Effector memory CD8-positive, alpha-beta T cell (primary cell): ENCODE measurements at regions not wholly inside any gene's neighbourhood (a gene's known extent, or its start where the extent isn't known, plus 50 kb on each side); places are given as distances from the start of the nearest gene placed in this dataset.

ENCODE experiments used
- ATAC-seq: fragments of 150-1000 bp; cut with Tn5 transposase; replicated peaks from 2 replicates; pipeline ENCODE4 v1.10.0; 2021; ENCODE audit warnings: mild to moderate bottlenecking, moderate library complexity
- DNase-seq, 3 experiments: peaks; one replicate each; pipeline ENCODE4 v3.0.0; 2021
- H3K27ac Mint-ChIP-seq, 2 donors: one replicate each; pipeline ENCODE4 v1.8.0; 2022; ENCODE audit warnings: mild to moderate bottlenecking in 2 of 2, mixed read lengths in 2 of 2, moderate library complexity in 2 of 2
- H3K27me3 Mint-ChIP-seq, 2 donors: one replicate each; pipeline ENCODE4 v1.8.0; 2022; ENCODE audit warnings: mixed read lengths in 2 of 2
- H3K36me3 Mint-ChIP-seq: one replicate; pipeline ENCODE4 v1.8.0; 2022; ENCODE audit warnings: mild to moderate bottlenecking, moderate library complexity, mixed read lengths; ENCODE audit not compliant: insufficient read depth
- H3K4me1 Mint-ChIP-seq, 2 donors: one replicate each; pipeline ENCODE4 v1.8.0; 2022; ENCODE audit warnings: low read depth in 2 of 2, mixed read lengths in 2 of 2
- H3K4me3 Mint-ChIP-seq, 2 donors: one replicate each; pipeline ENCODE4 v1.8.0; 2022; ENCODE audit warnings: mild to moderate bottlenecking in 2 of 2, mixed read lengths in 2 of 2, moderate library complexity in 2 of 2
- H3K9me3 Mint-ChIP-seq, 2 donors: one replicate each; pipeline ENCODE4 v1.8.0; 2022; ENCODE audit warnings: mixed read lengths in 2 of 2

DNA sequence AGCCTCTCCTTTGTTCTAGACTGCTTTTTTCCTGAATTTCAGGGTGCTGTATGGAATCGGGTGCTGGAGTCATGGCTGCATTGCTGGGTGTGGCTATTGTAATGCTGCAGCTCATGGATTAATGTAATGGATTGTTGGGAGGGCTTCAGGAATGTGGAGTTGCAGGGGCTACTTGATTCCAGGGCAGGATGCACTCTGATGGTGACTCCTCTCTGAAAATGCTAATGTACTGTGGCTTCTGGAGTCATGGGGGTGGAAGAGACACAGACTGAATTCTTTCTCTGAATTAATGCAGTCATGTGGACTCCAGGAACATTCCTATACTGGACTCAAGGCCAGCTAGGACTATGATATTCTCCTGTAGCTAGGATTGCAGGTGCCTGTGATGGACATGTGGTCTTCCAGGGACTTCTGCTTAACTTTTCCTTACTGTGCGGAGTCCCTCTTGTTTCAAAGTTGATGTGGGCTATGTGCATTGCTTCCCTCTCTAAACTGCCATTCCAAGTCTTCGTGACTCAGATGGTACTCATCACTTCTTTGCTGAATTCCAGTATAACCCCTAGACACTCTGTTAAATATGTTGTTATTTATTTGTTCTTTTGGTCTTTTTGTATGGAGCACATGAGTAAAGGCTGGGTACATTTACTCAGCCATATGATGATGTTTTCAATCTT, 396.2 kb downstream of the KCTD16 start:
- ATAC-seq (no peak), DNase-seq (no peak)
- H3K36me3 Mint-ChIP-seq = no peaks in the 10 kb centered on the region
- H3K4me3 Mint-ChIP-seq = no peak overlapping the region
- H3K4me1 Mint-ChIP-seq = no peaks in the 10 kb centered on the region
- no peaks in the 10 kb centered on the region for H3K27me3 Mint-ChIP-seq
- peaks cover 7 to 29% of the 10 kb centered on the region in 2 donors for H3K9me3 Mint-ChIP-seq
- H3K27ac Mint-ChIP-seq = no peak overlapping the region

DNA sequence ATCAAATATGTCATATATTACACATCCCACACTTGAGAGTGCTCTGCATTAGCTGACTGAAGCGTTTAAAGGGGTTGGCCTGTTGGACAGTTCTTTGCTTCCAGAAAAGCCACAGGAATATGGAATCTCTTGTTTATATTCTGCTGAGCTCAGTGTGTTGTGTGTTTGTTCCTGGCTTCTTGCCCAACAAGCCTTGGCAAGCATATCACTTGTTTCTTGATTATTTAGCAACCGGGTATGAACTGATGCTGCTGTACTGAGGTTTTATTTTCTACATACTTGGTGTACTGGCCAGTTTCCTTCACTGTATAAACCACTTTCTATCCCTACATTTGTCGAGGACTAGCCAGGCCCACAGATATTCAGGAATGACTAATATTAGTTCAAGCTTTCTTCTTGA, 378.9 kb downstream of the KCTD16 start:
- Mint-ChIP-seq H3K27ac (no peak overlapping the region), H3K36me3 (no peaks in the 10 kb centered on the region), H3K27me3 (no peaks in the 10 kb centered on the region), H3K4me1 (no peaks in the 10 kb centered on the region), H3K9me3 (peaks cover 5 to 9% of the 10 kb centered on the region in 2 donors), H3K4me3 (no peak overlapping the region)
- DNase-seq (no peak), ATAC-seq (no peak)

DNA sequence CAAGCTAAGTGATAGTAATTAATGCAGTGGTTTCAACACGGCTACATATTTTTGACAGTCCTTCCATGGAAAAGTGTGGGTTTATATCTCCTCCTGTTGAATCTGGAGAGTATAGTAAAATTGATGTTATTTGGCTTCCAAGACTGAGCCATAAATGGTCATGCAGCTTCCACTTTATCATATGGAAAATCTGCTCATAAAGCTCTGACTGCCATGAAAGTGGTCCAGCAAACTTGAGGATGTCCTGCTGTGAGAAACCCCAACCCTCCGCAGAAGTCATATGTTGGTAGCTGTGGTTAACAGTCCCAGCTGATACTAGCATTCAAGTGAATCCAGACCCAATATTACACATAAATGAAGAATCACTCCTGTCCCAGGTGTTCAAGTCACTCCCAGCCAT, 378.3 kb downstream of the KCTD16 start:
- Mint-ChIP-seq H3K4me3 (no peak overlapping the region), H3K36me3 (no peaks in the 10 kb centered on the region), H3K9me3 (peaks cover 5 to 9% of the 10 kb centered on the region in 2 donors), H3K4me1 (no peaks in the 10 kb centered on the region), H3K27me3 (no peaks in the 10 kb centered on the region), H3K27ac (no peak overlapping the region)
- DNase-seq (no peak), ATAC-seq (no peak)

GRCh38 chr5:144547098-144547499, 376.4 kb downstream of the KCTD16 start:
- no peak for DNase-seq
- H3K27me3 Mint-ChIP-seq = no peaks in the 10 kb centered on the region

DNA sequence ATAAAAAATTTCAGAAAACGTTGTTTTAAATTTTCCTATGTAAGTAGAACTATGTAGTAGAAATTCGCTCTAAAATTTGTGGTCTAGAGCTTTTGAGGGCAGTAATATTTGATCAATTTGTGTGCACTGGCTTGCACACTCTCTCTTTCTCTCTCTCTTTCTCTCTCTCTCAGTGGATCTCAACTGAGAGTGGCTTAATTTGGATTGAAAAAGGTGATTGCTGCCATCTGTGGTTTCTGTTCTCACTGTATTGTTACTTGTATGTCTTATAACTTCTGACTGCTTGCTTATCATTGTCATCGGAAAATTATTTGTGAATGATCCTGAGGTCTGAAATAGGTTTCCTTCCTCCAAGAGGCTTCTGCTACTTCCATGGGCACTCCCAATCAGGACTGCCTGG, 368.2 kb downstream of the KCTD16 start:
- Mint-ChIP-seq H3K4me1 (no peaks in the 10 kb centered on the region), H3K4me3 (no peak overlapping the region), H3K36me3 (peaks cover 2% of the 10 kb centered on the region), H3K9me3 (no peaks in the 10 kb centered on the region), H3K27me3 (no peaks in the 10 kb centered on the region), H3K27ac (no peak overlapping the region)
- DNase-seq (no peak), ATAC-seq (no peak)

More at GRCh38 chr5:144547098-144547499, 376.4 kb downstream of the KCTD16 start:
- no peaks in the 10 kb centered on the region for H3K36me3 Mint-ChIP-seq
- no peak for ATAC-seq
- no peak overlapping the region for H3K4me3 Mint-ChIP-seq
- no peak overlapping the region for H3K27ac Mint-ChIP-seq
- no peaks in the 10 kb centered on the region for H3K4me1 Mint-ChIP-seq
- peaks cover 3 to 9% of the 10 kb centered on the region in 2 donors for H3K9me3 Mint-ChIP-seq
